IMR-90 (cell line): ENCODE measurements at regions not wholly inside any gene's neighbourhood (a gene's known extent, or its start where the extent isn't known, plus 50 kb on each side); places are given as distances from the start of the nearest gene placed in this dataset.

ENCODE experiments used
- ATAC-seq: fragments of 200-7000 bp; cut with Tn5 transposase; 2 replicates; pipeline ENCODE4 v1.9.1; 2020; ENCODE audit warnings: low read depth, mild to moderate bottlenecking, moderate library complexity
- BruUV-seq: library from RNA; stranded (reverse); fragments of 400-500 nt; replicated peaks from 2 replicates; lab custom pipeline; 2021; lab: Mats Ljungman, UMichigan
- CTCF ChIA-PET: fragments of 300-600 bp; formaldehyde crosslinking; extraction: SDS; loops from one replicate; lab custom pipeline; 2021; ENCODE audit warnings: antibody characterized with exemption; lab: Yijun Ruan, JAX
- POLR2A ChIA-PET: fragments of 300-600 bp; sonication (Branson Sonifier 250); formaldehyde crosslinking; loops from one replicate; lab custom pipeline; 2022; ENCODE audit warnings: antibody characterized with exemption; ENCODE audit not compliant: unreplicated experiment; lab: Charles Lee
- DNase-seq: peaks from one replicate; pipeline ENCODE4 v3.0.0; 2013
- H2AFZ ChIP-seq: replicated peaks from 2 replicates; pipeline ENCODE3; 2013; ENCODE audit warnings: low read length, mild to moderate bottlenecking; ENCODE audit not compliant: poor library complexity
- H2AK5ac ChIP-seq: 2 replicates; pipeline ENCODE4 v1.6.1; 2013; ENCODE audit warnings: low read depth, low read length, inconsistent platforms
- H2AK9ac ChIP-seq: replicated peaks from 2 replicates; pipeline ENCODE3; 2013; ENCODE audit warnings: mild to moderate bottlenecking, low read depth, low read length, moderate library complexity; ENCODE audit not compliant: poor library complexity
- H2BK120ac ChIP-seq: 2 replicates; pipeline ENCODE4 v1.6.1; 2013; ENCODE audit warnings: low read depth, low read length, inconsistent platforms
- H2BK15ac ChIP-seq: 3 replicates; pipeline ENCODE4 v1.6.1; 2013; ENCODE audit warnings: low read depth, low read length, inconsistent platforms
- H2BK20ac ChIP-seq: 2 replicates; pipeline ENCODE4 v1.6.1; 2013; ENCODE audit warnings: low read depth, mild to moderate bottlenecking, inconsistent platforms, low read length, moderate library complexity
- H2BK5ac ChIP-seq: 2 replicates; pipeline ENCODE4 v1.6.1; 2013; ENCODE audit warnings: mild to moderate bottlenecking, low read depth, low read length, inconsistent platforms; ENCODE audit not compliant: poor library complexity, severe bottlenecking
- H3K14ac ChIP-seq: replicated peaks from 2 replicates; pipeline ENCODE4 v1.6.1; 2013; ENCODE audit warnings: low read depth, low read length, inconsistent platforms
- H3K18ac ChIP-seq: 2 replicates; pipeline ENCODE4 v1.6.1; 2013; ENCODE audit warnings: low read depth, low read length, control low read depth
- H3K23ac ChIP-seq: 2 replicates; pipeline ENCODE4 v1.6.1; 2013; ENCODE audit warnings: low read depth, low read length, inconsistent platforms
- H3K27ac ChIP-seq: 2 replicates; pipeline ENCODE4 v1.5.1; 2013; ENCODE audit warnings: mild to moderate bottlenecking, control low read depth, low read length; ENCODE audit not compliant: insufficient read depth
- H3K27me3 ChIP-seq: 2 replicates; pipeline ENCODE4 v1.6.1; 2013; ENCODE audit warnings: low read length; ENCODE audit not compliant: control insufficient read depth, insufficient read depth
- H3K36me3 ChIP-seq: 2 replicates; pipeline ENCODE4 v1.6.1; 2013; ENCODE audit warnings: low read length, mixed read lengths; ENCODE audit not compliant: control insufficient read depth, insufficient read depth
- H3K4ac ChIP-seq: 2 replicates; pipeline ENCODE4 v1.6.1; 2013; ENCODE audit warnings: low read depth, low read length, inconsistent platforms
- H3K4me1 ChIP-seq: 2 replicates; pipeline ENCODE4 v1.6.1; 2013; ENCODE audit warnings: low read length, mixed read lengths; ENCODE audit not compliant: control insufficient read depth, insufficient read depth
- H3K4me2 ChIP-seq: 2 replicates; pipeline ENCODE4 v1.6.1; 2013; ENCODE audit warnings: low read depth, mild to moderate bottlenecking, control low read depth, low read length, moderate library complexity
- H3K4me3 ChIP-seq: 2 replicates; pipeline ENCODE4 v1.5.1; 2013; ENCODE audit warnings: low read depth, mild to moderate bottlenecking, control low read depth, low read length, moderate library complexity; ENCODE audit not compliant: insufficient read depth
- H3K56ac ChIP-seq: 2 replicates; pipeline ENCODE4 v1.6.1; 2013; ENCODE audit warnings: low read length, inconsistent platforms; ENCODE audit not compliant: insufficient read depth; ENCODE audit errors: extremely low read depth
- H3K79me1 ChIP-seq, 2 experiments: 2 replicates each; pipeline ENCODE4 v1.6.1; 2013; ENCODE audit warnings: low read length in 2 of 2, inconsistent platforms in 1 of 2, low read depth in 1 of 2
- H3K9ac ChIP-seq: 2 replicates; pipeline ENCODE4 v1.6.1; 2013; ENCODE audit warnings: low read depth, low read length, control low read depth
- H3K9me1 ChIP-seq: 2 replicates; pipeline ENCODE4 v1.6.1; 2013; ENCODE audit warnings: low read length, inconsistent platforms; ENCODE audit not compliant: insufficient read depth
- H3K9me3 ChIP-seq: 2 replicates; pipeline ENCODE4 v1.6.1; 2013; ENCODE audit warnings: low read length; ENCODE audit not compliant: control insufficient read depth, insufficient read depth
- H4K20me1 ChIP-seq: 2 replicates; pipeline ENCODE4 v1.6.1; 2013; ENCODE audit warnings: low read length, inconsistent platforms; ENCODE audit not compliant: insufficient read depth
- H4K5ac ChIP-seq: 2 replicates; pipeline ENCODE4 v1.6.1; 2013; ENCODE audit warnings: mild to moderate bottlenecking, low read depth, low read length, control low read depth
- H4K8ac ChIP-seq, 2 experiments: 2 replicates each; pipeline ENCODE4 v1.6.1; 2013; ENCODE audit warnings: low read depth in 2 of 2, low read length in 2 of 2, control low read depth in 1 of 2, inconsistent platforms in 1 of 2
- H4K91ac ChIP-seq: 2 replicates; pipeline ENCODE4 v1.6.1; 2013; ENCODE audit warnings: low read depth, low read length, inconsistent platforms; ENCODE audit not compliant: insufficient read depth
- BHLHE40 ChIP-seq: fragments of 150-350 bp; IDR thresholded peaks from 2 replicates; pipeline ENCODE4 v1.6.1; 2016; ENCODE audit warnings: mild to moderate bottlenecking, low read depth, low read length
- CEBPB ChIP-seq: IDR thresholded peaks from 2 replicates; pipeline ENCODE4 v1.6.1; 2012; ENCODE audit warnings: low read depth, low read length, improper control_type of control experiment
- CHD1 ChIP-seq: IDR thresholded peaks from 2 replicates; pipeline ENCODE4 v1.6.1; 2012; ENCODE audit warnings: low read depth, low read length, improper control_type of control experiment
- CTCF ChIP-seq: conservative IDR thresholded peaks from 2 replicates; pipeline ENCODE4 v1.5.1; 2012; ENCODE audit warnings: mild to moderate bottlenecking, low read depth, low read length, improper control_type of control experiment
- ELK1 ChIP-seq: fragments of 150-350 bp; IDR thresholded peaks from 2 replicates; pipeline ENCODE4 v1.6.1; 2016; ENCODE audit warnings: low read depth, mild to moderate bottlenecking, low read length, moderate library complexity, borderline replicate concordance
- FOS ChIP-seq: fragments of 150-350 bp; IDR thresholded peaks from 2 replicates; pipeline ENCODE4 v1.6.1; 2016; ENCODE audit warnings: low read depth, low read length
- MAFK ChIP-seq: IDR thresholded peaks from 2 replicates; pipeline ENCODE4 v1.6.1; 2012; ENCODE audit warnings: low read depth, low read length, improper control_type of control experiment
- MAZ ChIP-seq: IDR thresholded peaks from 2 replicates; pipeline ENCODE4 v1.6.1; 2012; ENCODE audit warnings: low read depth, mild to moderate bottlenecking, low read length, improper control_type of control experiment, moderate library complexity, borderline replicate concordance
- NFE2L2 ChIP-seq: fragments of 150-350 bp; IDR thresholded peaks from 2 replicates; pipeline ENCODE4 v1.6.1; 2016; ENCODE audit warnings: low read depth, mild to moderate bottlenecking, low read length
- POLR2A ChIP-seq: IDR thresholded peaks from 2 replicates; pipeline ENCODE4 v1.6.1; 2012; ENCODE audit warnings: mild to moderate bottlenecking, low read depth, low read length
- RAD21 ChIP-seq: IDR thresholded peaks from 2 replicates; pipeline ENCODE4 v1.6.1; 2012; ENCODE audit warnings: low read length, improper control_type of control experiment
- RCOR1 ChIP-seq: IDR thresholded peaks from 2 replicates; pipeline ENCODE4 v1.6.1; 2012; ENCODE audit warnings: mild to moderate bottlenecking, low read length, improper control_type of control experiment; ENCODE audit not compliant: insufficient replicate concordance
- RFX5 ChIP-seq: IDR thresholded peaks from 2 replicates; pipeline ENCODE4 v1.8.0; 2012; ENCODE audit warnings: low read depth, mild to moderate bottlenecking, low read length, moderate library complexity
- SMC3 ChIP-seq: fragments of 150-350 bp; IDR thresholded peaks from 2 replicates; pipeline ENCODE4 v1.6.1; 2016; ENCODE audit warnings: low read depth, mild to moderate bottlenecking, antibody characterized with exemption, low read length, moderate library complexity
- USF2 ChIP-seq: fragments of 150-350 bp; IDR thresholded peaks from 2 replicates; pipeline ENCODE4 v1.6.1; 2017; ENCODE audit warnings: mild to moderate bottlenecking, antibody characterized with exemption, low read length, low read depth
- WGBS, 2 experiments: methylation state at CpG; one replicate each; pipeline versions ENCODE4 v1.1.5 to v1.1.7; 2013; ENCODE audit warnings: missing lambda C conversion rate in 2 of 2; ENCODE audit not compliant: insufficient read length in 1 of 2; ENCODE audit errors: extremely low coverage in 2 of 2; 5-methylcytosine and 5-hydroxymethylcytosine counted together
- dilution Hi-C: fragments of 300-500 bp; cut with HindIII; formaldehyde crosslinking; loops from one replicate; pipeline ENCODE4 v1.14.3; 2018; ENCODE audit warnings: low sequenced_read_pairs; ENCODE audit not compliant: unreplicated experiment
- in situ Hi-C: fragments of 300-500 bp; cut with MboI; formaldehyde crosslinking; loops from 3 replicates; pipeline ENCODE4 v1.14.3; 2019; ENCODE audit warnings: low sequenced_read_pairs, inconsistent platforms, mixed read lengths
- intact Hi-C: fragments of 100-400 bp; cut with micrococcal nuclease; formaldehyde crosslinking; loops from 2 replicates; pipeline ENCODE4 v1.10.0; 2022

GRCh38 chrX:139454743-139455142 is 75.8 kb upstream of the F9 start:
- H3K14ac ChIP-seq = no peak overlapping the region
- no peak overlapping the region for H3K4ac ChIP-seq
- no peak overlapping the region for H2AK9ac ChIP-seq
- H3K36me3 ChIP-seq = no peaks in the 10 kb centered on the region
- BruUV-seq = no TSS peak
- no peak overlapping the region for H4K91ac ChIP-seq
- no peak overlapping the region for H2BK20ac ChIP-seq
- no peaks in the 10 kb centered on the region for H3K9me1 ChIP-seq
- H4K8ac ChIP-seq = no peak overlapping the region
- POLR2A ChIA-PET = no interaction called here
- no peak overlapping the region for H2BK5ac ChIP-seq
- DNase-seq (no peak), ATAC-seq (no peak)
- H4K20me1 ChIP-seq = no peaks in the 10 kb centered on the region
- no peaks in the 10 kb centered on the region for H3K4me1 ChIP-seq
- no peak overlapping the region for H4K5ac ChIP-seq
- H3K23ac ChIP-seq = no peak overlapping the region
- dilution Hi-C loops = no loop called here
- H3K27ac ChIP-seq = no peak overlapping the region
- H2AFZ ChIP-seq = no peak overlapping the region
- H3K27me3 ChIP-seq = no peaks in the 10 kb centered on the region
- H3K4me2 ChIP-seq = no peak overlapping the region
- CTCF ChIA-PET = no interaction called here
- no peak overlapping the region for H3K4me3 ChIP-seq
- no peaks in the 10 kb centered on the region for H3K9me3 ChIP-seq
- WGBS, 2 experiments = no CpG with 5 or more reads among the region's 1 CpG
- no peak overlapping the region for H3K18ac ChIP-seq
- no peak overlapping the region for H2BK120ac ChIP-seq
- no peak overlapping the region for H2BK15ac ChIP-seq
- TF ChIP-seq CEBPB (no peak), SMC3 (no peak), USF2 (no peak), MAZ (no peak), BHLHE40 (no peak), CTCF (no peak), FOS (no peak), RCOR1 (no peak), NFE2L2 (no peak), POLR2A (no peak), ELK1 (no peak), CHD1 (no peak), RAD21 (no peak), MAFK (no peak), RFX5 (no peak)
- H3K56ac ChIP-seq = no peak overlapping the region
- H3K9ac ChIP-seq = no peak overlapping the region
- intact Hi-C loops = no loop called here
- in situ Hi-C loops = no loop called here
- H2AK5ac ChIP-seq = no peak overlapping the region
- H3K79me1 ChIP-seq = no peaks in the 10 kb centered on the region
